NCI-H2196 treated with DMSO at 0.1 percent for 48 hours (cell line): ENCODE measurements at regions not wholly inside any gene's neighbourhood (a gene's known extent, or its start where the extent isn't known, plus 50 kb on each side); places are given as distances from the start of the nearest gene placed in this dataset.

Experiments used
- DNase-seq: peaks from one replicate; lab custom pipeline; 2025; ENCODE audit not compliant: unreplicated experiment; lab: John Stamatoyannopoulos, UW

DNA sequence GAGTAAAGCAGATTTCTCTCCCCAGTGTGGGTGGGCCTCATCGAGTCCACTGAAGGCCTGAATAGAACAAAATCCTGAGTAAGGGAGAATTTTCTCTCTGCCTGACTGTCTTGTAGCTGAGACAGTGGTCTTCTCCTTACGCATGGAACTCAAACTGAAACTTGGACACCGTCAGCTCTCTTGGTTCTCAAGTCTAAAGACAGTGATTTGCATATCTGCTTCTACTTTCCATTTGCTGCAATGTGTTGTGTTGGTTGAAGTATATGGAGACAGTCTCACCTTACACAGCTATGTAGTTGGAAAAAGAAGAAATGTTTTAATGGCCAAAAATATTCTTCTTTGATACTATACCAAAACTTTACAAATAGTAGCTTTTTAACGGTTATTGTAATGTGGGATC lies 160.2 kb upstream of the LMNTD1 start:
- DNase-seq, result no peak

DNA sequence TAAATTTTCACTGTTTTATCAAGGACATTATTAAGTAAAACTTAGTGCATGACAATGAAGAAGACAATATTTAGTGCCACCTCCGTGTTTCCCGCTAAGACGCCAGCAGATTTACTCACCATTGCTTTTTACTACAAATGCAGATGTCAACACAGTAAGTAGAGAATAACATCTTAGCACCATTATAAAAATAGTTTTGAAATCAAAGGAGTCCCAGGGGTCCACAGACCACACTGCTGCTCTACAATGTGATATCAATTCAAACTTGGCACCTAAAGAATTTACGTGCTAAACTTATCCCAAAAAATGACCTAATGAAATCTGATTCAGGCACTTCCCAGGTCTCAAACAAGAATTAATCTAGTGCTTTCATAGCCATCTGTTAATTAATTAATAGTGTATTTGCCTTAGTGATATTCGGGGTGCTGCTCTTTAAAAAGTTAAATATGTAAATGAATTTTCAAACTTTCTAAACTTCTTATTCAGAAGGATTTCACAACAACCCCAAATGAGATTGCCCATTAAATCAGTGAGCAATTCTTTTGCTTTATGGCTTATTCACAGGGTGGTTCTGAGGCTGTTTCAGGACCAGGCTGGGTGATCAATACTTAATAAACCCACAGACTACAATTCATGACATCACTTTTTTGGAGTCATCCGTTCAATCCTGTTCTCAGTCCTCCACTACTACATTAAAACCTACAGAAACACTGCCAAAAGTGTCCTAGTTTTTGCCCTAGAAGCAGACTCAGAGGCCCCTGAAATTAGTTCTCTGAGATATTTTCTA lies 161.3 kb upstream of the LMNTD1 start:
- DNase-seq, result no peak

- no peak for DNase-seq
These were observed 162.0 kb upstream of the LMNTD1 start for GRCh38 chr12:25715102-25715501.

DNA sequence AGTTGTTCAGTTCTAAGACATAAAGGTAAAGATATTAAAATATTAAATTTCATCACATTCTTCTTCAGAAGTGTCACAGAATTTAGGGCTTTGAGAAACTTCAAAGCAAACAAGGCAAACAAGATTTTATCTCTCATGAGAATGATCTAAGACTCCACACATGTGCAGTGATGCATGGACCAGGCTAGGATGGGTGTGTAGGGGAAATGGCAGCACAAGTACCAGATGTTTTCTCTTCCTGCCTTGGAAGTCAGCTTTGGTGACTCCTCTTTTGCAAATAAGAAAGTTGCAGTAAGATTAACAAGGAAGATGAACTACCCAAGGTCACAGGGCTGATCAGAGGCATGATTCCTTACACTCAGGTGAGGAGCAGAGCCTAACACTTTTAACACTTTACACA lies 163.8 kb upstream of the LMNTD1 start:
- DNase-seq, result no peak

DNA sequence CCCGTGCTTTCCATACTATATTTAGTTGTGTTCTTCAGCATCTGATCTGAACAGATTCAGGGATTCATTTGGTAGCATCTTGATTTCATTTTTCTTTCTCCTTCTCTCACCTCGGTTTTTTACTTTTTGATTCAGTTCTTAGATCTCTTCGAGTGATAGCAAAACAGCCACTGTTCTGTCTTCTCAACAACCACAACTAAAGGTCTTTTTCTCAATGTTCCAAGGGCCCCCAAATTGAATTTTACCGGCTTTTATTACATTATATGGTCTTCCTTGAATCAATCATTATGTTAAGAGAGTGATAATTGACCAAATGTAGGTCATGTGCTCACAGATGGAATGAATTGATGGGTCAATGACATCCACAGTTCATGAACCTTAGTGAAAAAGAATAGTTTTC lies 164.5 kb upstream of the LMNTD1 start:
- no peak for DNase-seq

DNA sequence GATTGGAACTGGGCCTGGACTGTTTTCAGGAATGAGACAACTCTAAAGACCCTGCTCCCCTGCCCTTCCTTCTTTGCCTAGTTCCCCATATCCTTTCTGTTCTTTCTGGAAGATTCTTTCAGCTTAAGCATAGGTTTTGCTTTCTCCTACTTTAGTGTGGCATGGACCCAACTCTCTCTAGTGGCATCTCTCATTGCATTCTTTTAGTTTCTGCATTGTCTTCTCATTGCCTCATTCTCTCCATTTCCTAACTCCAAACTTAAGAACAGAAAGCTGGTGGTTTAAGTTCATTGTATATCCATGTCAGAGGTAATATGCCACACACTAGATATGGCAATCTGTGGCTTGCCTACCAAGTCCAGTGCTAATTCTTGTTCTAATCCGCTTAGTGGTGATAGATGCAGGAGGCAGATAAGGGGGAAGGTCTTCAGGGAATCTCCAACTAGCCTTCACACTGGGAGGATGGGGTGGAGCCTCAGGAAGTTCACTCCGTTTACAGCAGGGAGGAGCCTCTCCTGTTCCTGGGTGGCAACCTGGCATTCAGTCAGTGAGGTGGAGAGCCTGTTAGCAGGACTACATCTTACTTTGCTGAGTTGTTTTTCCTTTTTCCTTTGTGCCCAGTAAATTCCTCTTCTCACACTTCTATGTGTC lies 165.1 kb upstream of the LMNTD1 start:
- DNase-seq, result no peak

DNA sequence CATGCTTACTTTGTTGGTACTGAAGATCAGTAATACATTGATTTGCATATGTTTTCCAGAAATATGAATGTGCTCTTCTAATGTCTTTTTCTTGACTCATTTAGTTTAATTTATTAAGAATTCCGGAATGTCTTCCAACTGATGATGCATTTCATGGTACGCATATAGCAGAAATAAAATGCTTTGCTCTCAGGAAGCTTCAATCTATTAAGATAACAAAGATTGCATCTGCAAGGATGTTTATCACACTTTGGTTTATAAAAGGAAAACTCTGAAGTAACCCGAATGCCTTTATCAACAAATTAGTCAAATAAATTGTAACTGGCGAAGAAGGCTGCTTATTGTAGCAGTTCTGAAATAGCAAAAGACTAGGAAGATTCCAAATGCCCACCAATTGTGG lies 166.4 kb upstream of the LMNTD1 start:
- no peak for DNase-seq

GRCh38 chr12:25723336-25723735 lies 170.3 kb upstream of the LMNTD1 start:
- no peak for DNase-seq

GRCh38 chr12:25723921-25724491 lies 170.9 kb upstream of the LMNTD1 start:
- no peak for DNase-seq

DNA sequence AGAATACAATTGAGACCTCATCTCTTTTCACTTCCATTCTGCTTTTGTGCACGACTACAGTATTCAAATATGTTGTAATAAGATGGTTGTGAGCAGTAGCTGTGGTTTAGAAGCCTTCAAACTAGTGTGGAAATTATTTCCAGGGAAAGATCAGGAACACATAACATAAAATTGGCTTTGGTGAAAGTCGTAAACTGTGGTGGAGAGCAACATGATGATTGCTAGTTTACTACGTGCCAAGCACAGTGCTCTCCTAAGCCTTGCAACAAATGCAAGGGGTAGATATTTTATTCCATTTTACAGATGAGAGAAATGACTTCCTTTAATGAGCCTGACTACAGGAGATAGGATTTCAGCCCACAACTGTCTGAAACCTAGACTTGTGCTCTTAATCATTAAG lies 172.4 kb upstream of the LMNTD1 start:
- DNase-seq, result no peak

- no peak for DNase-seq
These were observed 172.8 kb upstream of the LMNTD1 start for GRCh38 chr12:25725931-25726330.

GRCh38 chr12:25728056-25728595 lies 175.0 kb upstream of the LMNTD1 start:
- DNase-seq, result no peak

- DNase-seq, result no peak
These were observed 177.6 kb upstream of the LMNTD1 start for GRCh38 chr12:25730489-25731349.

DNA sequence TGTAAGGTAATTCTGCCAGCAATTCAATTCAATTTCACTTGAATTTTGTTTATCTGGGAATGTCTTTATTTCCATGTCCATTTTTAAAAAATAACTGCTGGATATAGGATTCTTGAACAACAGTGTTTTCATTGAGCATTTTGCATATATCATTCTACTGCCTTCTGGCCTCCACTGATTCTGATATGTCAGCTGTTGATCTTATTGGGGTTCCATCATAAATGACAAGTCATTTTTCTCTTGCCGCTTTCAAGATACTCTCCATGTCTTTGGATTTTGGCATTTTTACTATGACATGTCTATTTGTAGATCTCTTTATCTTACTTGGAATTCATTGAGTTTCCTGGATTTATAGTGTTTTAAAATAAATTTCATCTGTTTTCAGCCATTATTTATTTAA lies 180.5 kb upstream of the LMNTD1 start:
- DNase-seq, result no peak

DNA sequence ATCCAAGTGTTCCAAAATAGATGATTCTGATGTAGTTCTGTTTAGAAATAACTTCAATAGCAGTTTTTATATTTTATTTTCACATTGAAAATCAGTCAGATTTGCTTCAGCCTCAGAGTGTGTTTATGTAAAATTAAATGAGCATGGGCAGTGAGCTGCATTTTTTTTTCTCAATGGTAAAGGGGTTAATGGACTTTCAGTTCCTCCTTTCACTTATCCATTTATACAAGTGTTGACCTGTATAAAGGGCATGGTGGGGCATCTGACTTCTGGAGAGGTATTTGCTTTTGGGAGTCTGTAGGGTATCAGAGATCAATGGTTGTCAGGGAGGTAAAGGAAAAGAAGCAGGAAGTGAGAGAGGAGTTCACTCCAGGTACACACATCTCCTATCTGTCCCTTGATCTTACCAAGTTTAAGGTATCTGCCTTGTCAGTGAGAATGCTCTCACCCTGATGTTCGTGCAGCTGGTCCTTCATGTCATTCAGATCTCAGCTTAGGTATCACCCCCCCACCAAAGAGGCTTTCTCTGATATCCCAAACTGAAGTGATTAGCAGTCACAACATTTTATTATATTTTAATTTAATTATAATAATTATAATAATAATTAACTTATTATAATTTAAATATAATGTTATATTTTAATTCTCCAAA lies 181.6 kb upstream of the LMNTD1 start:
- no peak for DNase-seq

- DNase-seq, result no peak
These were observed 187.5 kb upstream of the LMNTD1 start for GRCh38 chr12:25740617-25741016.

- DNase-seq, result no peak
These were observed 188.8 kb upstream of the LMNTD1 start for GRCh38 chr12:25741917-25742316.

GRCh38 chr12:25743679-25744215 lies 190.7 kb upstream of the LMNTD1 start:
- DNase-seq, result no peak

DNA sequence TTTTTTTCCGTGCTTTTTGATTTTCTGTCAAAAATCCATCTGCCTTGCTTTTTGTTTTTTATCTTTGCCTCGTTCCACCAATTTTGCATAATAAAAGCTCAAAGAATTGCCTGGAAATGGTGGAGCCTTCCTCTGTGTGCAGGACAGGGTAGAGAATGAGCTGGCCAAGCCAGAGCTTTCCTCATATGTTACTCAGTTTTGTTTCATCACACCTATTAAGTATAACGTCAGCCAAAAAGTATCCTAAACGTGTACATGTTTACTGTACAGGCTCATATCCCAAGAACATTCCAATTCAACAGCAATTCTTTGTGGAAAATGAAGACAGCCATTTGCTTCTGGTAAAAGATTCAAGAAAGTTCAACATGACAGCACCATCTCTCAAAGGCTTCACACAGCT lies 191.2 kb upstream of the LMNTD1 start:
- no peak for DNase-seq

GRCh38 chr12:25745281-25745680 lies 192.2 kb upstream of the LMNTD1 start:
- DNase-seq, result no peak
